Activated CD8-positive, alpha-beta memory T cell treated with anti-CD3 and anti-CD28 coated beads for 48 hours (primary cell): ENCODE measurements at regions not wholly inside any gene's neighbourhood (a gene's known extent, or its start where the extent isn't known, plus 50 kb on each side); places are given as distances from the start of the nearest gene placed in this dataset.
"Not testable (repeated sequence)": the region's sequence is repeated elsewhere in the genome, so short reads cannot be mapped to it uniquely, and the experiment has no call there.

Source experiments
- DNase-seq, 3 experiments: peaks; one replicate each; pipeline ENCODE4 v3.0.0-alpha.2; 2020; ENCODE audit warnings: low read depth in 2 of 3, low spot score in 2 of 3

- not testable (repeated sequence) for DNase-seq
Observed at GRCh38 chr5:34261020-34261419, 218.0 kb upstream of the C1QTNF3 start.

- not testable (repeated sequence) for DNase-seq
Observed at GRCh38 chr5:34266151-34266550, 223.1 kb upstream of the C1QTNF3 start.

GRCh38 chr5:34296759-34297158, 253.7 kb upstream of the C1QTNF3 start:
- DNase-seq, result not testable (repeated sequence)

GRCh38 chr5:34329201-34329600, 286.2 kb upstream of the C1QTNF3 start:
- DNase-seq, result not testable (repeated sequence)

GRCh38 chr5:34329611-34330108, 286.6 kb upstream of the C1QTNF3 start:
- DNase-seq, result not testable (repeated sequence)

- DNase-seq, result not testable (repeated sequence)
Observed at GRCh38 chr5:34331928-34332454, 289.0 kb upstream of the C1QTNF3 start.

- not testable (repeated sequence) for DNase-seq
Observed at GRCh38 chr5:34339408-34340001, 296.5 kb upstream of the C1QTNF3 start.

- DNase-seq, result not testable (repeated sequence)
Observed at GRCh38 chr5:34354440-34354839, 301.7 kb upstream of the RAI14 start.

GRCh38 chr5:34371417-34371816, 284.7 kb upstream of the RAI14 start:
- not testable (repeated sequence) for DNase-seq

- DNase-seq, result not testable (repeated sequence)
Observed at GRCh38 chr5:34371817-34372216, 284.3 kb upstream of the RAI14 start.

GRCh38 chr5:34372739-34373138, 283.4 kb upstream of the RAI14 start:
- DNase-seq, result not testable (repeated sequence)

- not testable (repeated sequence) for DNase-seq
Observed at GRCh38 chr5:34377651-34378050, 278.5 kb upstream of the RAI14 start.

- not testable (repeated sequence) for DNase-seq
Observed at GRCh38 chr5:34378498-34378897, 277.6 kb upstream of the RAI14 start.

GRCh38 chr5:34388754-34389153, 267.4 kb upstream of the RAI14 start:
- not testable (repeated sequence) for DNase-seq

GRCh38 chr5:34409373-34409772, 246.8 kb upstream of the RAI14 start:
- no peak for DNase-seq

GRCh38 chr5:34410411-34411139, 245.6 kb upstream of the RAI14 start:
- DNase-seq, result no peak

- no peak for DNase-seq
Observed at GRCh38 chr5:34411470-34412346, 244.4 kb upstream of the RAI14 start.

- DNase-seq, result no peak
Observed at GRCh38 chr5:34412736-34413135, 243.4 kb upstream of the RAI14 start.

GRCh38 chr5:34415559-34416198, 240.4 kb upstream of the RAI14 start:
- no peak for DNase-seq

- no peak for DNase-seq
Observed at GRCh38 chr5:34416501-34417008, 239.6 kb upstream of the RAI14 start.
